GM12873 (cell line): ENCODE measurements at regions not wholly inside any gene's neighbourhood (a gene's known extent, or its start where the extent isn't known, plus 50 kb on each side); places are given as distances from the start of the nearest gene placed in this dataset.

Experiments used
- CTCF ChIP-seq: IDR thresholded peaks from 2 replicates; pipeline ENCODE4 v1.5.1; 2012; ENCODE audit warnings: low read depth, mild to moderate bottlenecking, moderate library complexity, low read length, control low read depth; ENCODE audit not compliant: insufficient read depth; ENCODE audit errors: missing control alignments

- no peak for TF ChIP-seq CTCF
Measured at GRCh38 chr17:65434251-65434650, 127.2 kb downstream of the AXIN2 start.

- no peak for TF ChIP-seq CTCF
Measured at GRCh38 chr17:65433592-65433991, 127.9 kb downstream of the AXIN2 start.

- TF ChIP-seq CTCF = no peak
Measured at GRCh38 chr17:65433157-65433556, 128.3 kb downstream of the AXIN2 start.

GRCh38 chr17:65431116-65431515 lies 130.3 kb downstream of the AXIN2 start:
- no peak for TF ChIP-seq CTCF

- no peak for TF ChIP-seq CTCF
Measured at GRCh38 chr17:65430209-65430833, 131.1 kb downstream of the AXIN2 start.

- peak; percentile 2 for TF ChIP-seq CTCF
Measured at GRCh38 chr17:65423346-65424140, 137.9 kb downstream of the AXIN2 start.

- no peak for TF ChIP-seq CTCF
Measured at GRCh38 chr17:65418622-65419021, 142.8 kb downstream of the AXIN2 start.
